ENCODE measurements at regions not wholly inside any gene's neighbourhood (a gene's known extent, or its start where the extent isn't known, plus 50 kb on each side); places are given as distances from the start of the nearest gene placed in this dataset.

GRCh38 chr6:9511157-9511556, 903.7 kb downstream of the TFAP2A start:
- Histone ChIP-seq H3K27me3 (ENCODE audit: control insufficient read depth in 1 of 2, insufficient read depth in 2 of 2, low read length in 1 of 2) (no peaks in the 10 kb centered on the region), H3K9me3 (ENCODE audit: control insufficient read depth, low read length) (peaks cover 1% of the 10 kb centered on the region), H3K27ac (ENCODE audit: low read depth in 1 of 2, low read length in 2 of 2) (no peak overlapping the region), H3K4me1 (ENCODE audit: control insufficient read depth in 1 of 2, insufficient read depth in 2 of 2, low read length in 2 of 2) (no peaks in the 10 kb centered on the region), H3K4me3 (ENCODE audit: low read length in 2 of 2) (no peak overlapping the region), H3K36me3 (ENCODE audit: control insufficient read depth in 1 of 2, insufficient read depth in 2 of 2, low read length in 1 of 2) (no peaks in the 10 kb centered on the region)
- DNase-seq (no peak), ATAC-seq (ENCODE audit: low FRiP score) (no peak)
- intact Hi-C loops (cut with DNase I) = no loop called here
- WGBS, 2 donors = 68 to 81% methylated on average over 1 of the region's 1 CpG

DNA sequence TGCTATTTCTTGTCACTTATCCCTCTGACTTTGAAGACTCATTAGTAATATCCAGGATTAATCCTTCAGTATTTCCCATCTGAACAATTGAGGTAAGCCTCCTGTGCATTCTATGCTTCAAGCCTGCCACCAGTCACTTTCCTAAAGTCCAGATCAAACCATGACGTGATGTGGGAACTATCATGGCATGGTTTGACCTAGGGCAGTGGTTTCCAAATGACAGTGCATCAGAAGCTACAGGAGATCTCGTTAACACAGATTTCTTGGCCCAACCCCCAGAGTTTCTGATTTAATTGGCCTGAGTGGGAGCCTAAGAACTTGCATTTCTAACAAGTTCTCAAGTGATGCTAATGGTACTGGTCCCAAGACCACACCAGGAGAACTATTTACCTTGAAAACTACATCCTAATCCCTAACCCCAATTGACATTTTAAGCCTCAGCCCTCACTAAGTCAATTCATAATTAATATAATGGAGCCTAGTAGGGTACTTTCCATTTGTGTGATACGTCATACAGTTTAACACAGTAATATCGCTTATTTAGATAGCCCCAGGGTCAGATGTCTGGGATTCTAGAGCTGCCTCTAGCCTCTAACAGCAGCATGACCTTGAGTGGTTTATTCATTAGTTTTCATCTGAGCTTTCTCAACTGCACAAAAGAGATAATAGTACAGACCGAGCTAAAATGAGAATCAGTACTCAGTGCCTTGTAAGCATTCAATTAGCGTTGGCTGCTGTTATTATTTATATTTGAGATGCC, 907.6 kb downstream of the TFAP2A start:
- H3K4me3 ChIP-seq (ENCODE audit: low read length in 2 of 2) = no peak overlapping the region
- ATAC-seq (ENCODE audit: low FRiP score) (no peak), DNase-seq (no peak)
- peaks cover 1% of the 10 kb centered on the region for H3K9me3 ChIP-seq (ENCODE audit: control insufficient read depth, low read length)
- no peak overlapping the region for H3K27ac ChIP-seq (ENCODE audit: low read depth in 1 of 2, low read length in 2 of 2)
- H3K4me1 ChIP-seq (ENCODE audit: control insufficient read depth in 1 of 2, insufficient read depth in 2 of 2, low read length in 2 of 2) = no peaks in the 10 kb centered on the region
- WGBS, 2 donors = 80% methylated on average over 6 of the region's 6 CpGs
- no peaks in the 10 kb centered on the region for H3K36me3 ChIP-seq (ENCODE audit: control insufficient read depth in 1 of 2, insufficient read depth in 2 of 2, low read length in 1 of 2)
- H3K27me3 ChIP-seq (ENCODE audit: control insufficient read depth in 1 of 2, insufficient read depth in 2 of 2, low read length in 1 of 2) = no peaks in the 10 kb centered on the region
- intact Hi-C loops (cut with DNase I) = no loop called here

GRCh38 chr6:9504191-9504590, 910.7 kb downstream of the TFAP2A start:
- Histone ChIP-seq H3K36me3 (ENCODE audit: control insufficient read depth in 1 of 2, insufficient read depth in 2 of 2, low read length in 1 of 2) (no peaks in the 10 kb centered on the region), H3K27ac (ENCODE audit: low read depth in 1 of 2, low read length in 2 of 2) (no peak overlapping the region), H3K27me3 (ENCODE audit: control insufficient read depth in 1 of 2, insufficient read depth in 2 of 2, low read length in 1 of 2) (no peaks in the 10 kb centered on the region), H3K4me1 (ENCODE audit: control insufficient read depth in 1 of 2, insufficient read depth in 2 of 2, low read length in 2 of 2) (no peaks in the 10 kb centered on the region), H3K9me3 (ENCODE audit: control insufficient read depth, low read length) (peaks cover 2% of the 10 kb centered on the region), H3K4me3 (ENCODE audit: low read length in 2 of 2) (no peak overlapping the region)
- intact Hi-C loops (cut with DNase I) = no loop called here
- WGBS, 2 donors = 70% methylated on average over 2 of the region's 2 CpGs
- DNase-seq (no peak), ATAC-seq (ENCODE audit: low FRiP score) (no peak)

DNA sequence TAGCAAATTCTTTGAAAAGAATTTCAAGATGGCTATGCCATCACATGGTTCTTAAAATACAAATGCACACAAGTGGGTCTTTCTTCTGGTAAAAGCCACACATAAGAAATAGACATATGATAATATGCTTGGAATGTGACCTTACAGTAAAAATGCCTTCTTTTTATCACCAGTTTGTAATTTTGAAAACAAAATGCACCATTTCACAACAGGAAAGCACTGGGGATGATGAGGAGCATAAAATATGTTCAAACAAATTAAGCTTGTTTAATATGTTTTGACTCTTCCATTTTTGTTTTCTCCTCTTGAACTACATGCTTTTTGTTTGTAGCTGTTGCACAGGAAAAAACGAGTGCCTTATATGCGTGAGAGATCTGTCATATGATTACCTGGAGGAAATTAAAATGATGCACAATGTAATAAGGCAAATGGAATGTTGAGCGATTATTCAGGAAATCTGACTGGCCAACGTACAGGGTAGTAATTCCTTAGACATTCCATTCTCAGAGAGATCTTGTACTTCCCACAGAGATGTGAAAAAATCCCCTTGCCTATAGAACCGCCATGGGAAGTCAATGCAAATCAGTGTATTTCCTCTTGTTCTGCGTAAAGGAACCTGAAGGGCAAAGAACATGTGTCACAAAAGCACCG, 911.6 kb downstream of the TFAP2A start:
- ATAC-seq (ENCODE audit: low FRiP score) (no peak), DNase-seq (no peak)
- no peak overlapping the region for H3K4me3 ChIP-seq (ENCODE audit: low read length in 2 of 2)
- 19 to 21% methylated on average over 7 of the region's 7 CpGs for WGBS, 2 donors
- no peaks in the 10 kb centered on the region for H3K4me1 ChIP-seq (ENCODE audit: control insufficient read depth in 1 of 2, insufficient read depth in 2 of 2, low read length in 2 of 2)
- H3K27me3 ChIP-seq (ENCODE audit: control insufficient read depth in 1 of 2, insufficient read depth in 2 of 2, low read length in 1 of 2) = no peaks in the 10 kb centered on the region
- intact Hi-C loops (cut with DNase I) = no loop called here
- peaks cover 2% of the 10 kb centered on the region for H3K9me3 ChIP-seq (ENCODE audit: control insufficient read depth, low read length)
- H3K27ac ChIP-seq (ENCODE audit: low read depth in 1 of 2, low read length in 2 of 2) = no peak overlapping the region
- no peaks in the 10 kb centered on the region for H3K36me3 ChIP-seq (ENCODE audit: control insufficient read depth in 1 of 2, insufficient read depth in 2 of 2, low read length in 1 of 2)

GRCh38 chr6:9499709-9500108, 915.2 kb downstream of the TFAP2A start:
- H3K27ac ChIP-seq (ENCODE audit: low read depth in 1 of 2, low read length in 2 of 2) = no peak overlapping the region
- 62 to 71% methylated on average over 4 of the region's 4 CpGs for whole genome bisulfite sequencing, 2 donors
- H3K36me3 ChIP-seq (ENCODE audit: control insufficient read depth in 1 of 2, insufficient read depth in 2 of 2, low read length in 1 of 2) = no peaks in the 10 kb centered on the region
- DNase-seq = no peak
- intact Hi-C loops (cut with DNase I) = no loop called here
- no peaks in the 10 kb centered on the region for H3K27me3 ChIP-seq (ENCODE audit: control insufficient read depth in 1 of 2, insufficient read depth in 2 of 2, low read length in 1 of 2)
- H3K4me1 ChIP-seq (ENCODE audit: control insufficient read depth in 1 of 2, insufficient read depth in 2 of 2, low read length in 2 of 2) = no peaks in the 10 kb centered on the region
- H3K4me3 ChIP-seq (ENCODE audit: low read length in 2 of 2) = no peak overlapping the region
- ATAC-seq (ENCODE audit: low FRiP score) = no peak
- H3K9me3 ChIP-seq (ENCODE audit: control insufficient read depth, low read length) = peaks cover 1% of the 10 kb centered on the region

- WGBS, 2 donors = 76 to 80% methylated on average over 6 of the region's 6 CpGs
- no peaks in the 10 kb centered on the region for H3K36me3 ChIP-seq (ENCODE audit: control insufficient read depth in 1 of 2, insufficient read depth in 2 of 2, low read length in 1 of 2)
- no peaks in the 10 kb centered on the region for H3K27me3 ChIP-seq (ENCODE audit: control insufficient read depth in 1 of 2, insufficient read depth in 2 of 2, low read length in 1 of 2)
- H3K4me3 ChIP-seq (ENCODE audit: low read length in 2 of 2) = no peak overlapping the region
- no peak for ATAC-seq (ENCODE audit: low FRiP score)
- H3K27ac ChIP-seq (ENCODE audit: low read depth in 1 of 2, low read length in 2 of 2) = no peak overlapping the region
- no peak for DNase-seq
- peaks cover 1% of the 10 kb centered on the region for H3K9me3 ChIP-seq (ENCODE audit: control insufficient read depth, low read length)
- no peaks in the 10 kb centered on the region for H3K4me1 ChIP-seq (ENCODE audit: control insufficient read depth in 1 of 2, insufficient read depth in 2 of 2, low read length in 2 of 2)
- intact Hi-C loops (cut with DNase I) = no loop called here
Observed at GRCh38 chr6:9496837-9497236, 918.0 kb downstream of the TFAP2A start.

- H3K9me3 ChIP-seq (ENCODE audit: control insufficient read depth, low read length) = no peaks in the 10 kb centered on the region
- H3K4me3 ChIP-seq (ENCODE audit: low read length in 2 of 2) = no peak overlapping the region
- H3K27ac ChIP-seq (ENCODE audit: low read depth in 1 of 2, low read length in 2 of 2) = no peak overlapping the region
- intact Hi-C loops (cut with DNase I) = no loop called here
- no peaks in the 10 kb centered on the region for H3K27me3 ChIP-seq (ENCODE audit: control insufficient read depth in 1 of 2, insufficient read depth in 2 of 2, low read length in 1 of 2)
- no peak for DNase-seq
- H3K36me3 ChIP-seq (ENCODE audit: control insufficient read depth in 1 of 2, insufficient read depth in 2 of 2, low read length in 1 of 2) = no peaks in the 10 kb centered on the region
- H3K4me1 ChIP-seq (ENCODE audit: control insufficient read depth in 1 of 2, insufficient read depth in 2 of 2, low read length in 2 of 2) = no peaks in the 10 kb centered on the region
- ATAC-seq (ENCODE audit: low FRiP score) = no peak
- 14 to 15% methylated on average over 1 of the region's 1 CpG for WGBS, 2 donors
Observed at GRCh38 chr6:9494864-9495263, 920.0 kb downstream of the TFAP2A start.

GRCh38 chr6:9492790-9493189, 922.1 kb downstream of the TFAP2A start:
- ATAC-seq (ENCODE audit: low FRiP score) = no peak
- Histone ChIP-seq H3K4me3 (ENCODE audit: low read length in 2 of 2) (no peak overlapping the region), H3K36me3 (ENCODE audit: control insufficient read depth in 1 of 2, insufficient read depth in 2 of 2, low read length in 1 of 2) (no peaks in the 10 kb centered on the region), H3K4me1 (ENCODE audit: control insufficient read depth in 1 of 2, insufficient read depth in 2 of 2, low read length in 2 of 2) (no peaks in the 10 kb centered on the region), H3K27ac (ENCODE audit: low read depth in 1 of 2, low read length in 2 of 2) (no peak overlapping the region), H3K9me3 (ENCODE audit: control insufficient read depth, low read length) (no peaks in the 10 kb centered on the region), H3K27me3 (ENCODE audit: control insufficient read depth in 1 of 2, insufficient read depth in 2 of 2, low read length in 1 of 2) (no peaks in the 10 kb centered on the region)
- DNase-seq = no peak
- WGBS, 2 donors = 4 to 12% methylated on average over 3 of the region's 3 CpGs
- intact Hi-C loops (cut with DNase I) = no loop called here

- Histone ChIP-seq H3K27me3 (ENCODE audit: control insufficient read depth in 1 of 2, insufficient read depth in 2 of 2, low read length in 1 of 2) (no peaks in the 10 kb centered on the region), H3K9me3 (ENCODE audit: control insufficient read depth, low read length) (no peaks in the 10 kb centered on the region), H3K27ac (ENCODE audit: low read depth in 1 of 2, low read length in 2 of 2) (no peak overlapping the region), H3K4me3 (ENCODE audit: low read length in 2 of 2) (no peak overlapping the region), H3K4me1 (ENCODE audit: control insufficient read depth in 1 of 2, insufficient read depth in 2 of 2, low read length in 2 of 2) (no peaks in the 10 kb centered on the region), H3K36me3 (ENCODE audit: control insufficient read depth in 1 of 2, insufficient read depth in 2 of 2, low read length in 1 of 2) (no peaks in the 10 kb centered on the region)
- DNase-seq (no peak), ATAC-seq (ENCODE audit: low FRiP score) (no peak)
- intact Hi-C loops (cut with DNase I) = no loop called here
- 74 to 85% methylated on average over 3 of the region's 3 CpGs for WGBS, 2 donors
Observed at GRCh38 chr6:9487128-9487527, 927.7 kb downstream of the TFAP2A start.
